B cell (primary cell): ENCODE measurements at regions not wholly inside any gene's neighbourhood (a gene's known extent, or its start where the extent isn't known, plus 50 kb on each side); places are given as distances from the start of the nearest gene placed in this dataset.

Source experiments
- ATAC-seq: fragments of 200-7000 bp; cut with Tn5 transposase; one replicate; pipeline ENCODE4 v1.10.0; 2021; ENCODE audit warnings: low read depth, mild to moderate bottlenecking, moderate number of reproducible peaks, moderate library complexity
- CTCF ChIA-PET: fragments of 350-600 bp; sonication (Branson Sonifier 250); formaldehyde crosslinking; loops from one replicate; lab custom pipeline; 2021; ENCODE audit warnings: antibody characterized with exemption, inconsistent platforms; lab: Charles Lee
- POLR2A ChIA-PET: fragments of 350-600 bp; sonication (Branson Sonifier 250); formaldehyde crosslinking; loops from one replicate; lab custom pipeline; 2021; ENCODE audit warnings: antibody characterized with exemption; lab: Charles Lee
- DNase-seq: peaks from one replicate; pipeline ENCODE4 v3.0.0; 2013
- H2AFZ ChIP-seq: 2 replicates; pipeline ENCODE4 v1.6.1; 2012; ENCODE audit warnings: mild to moderate bottlenecking, low read depth, low read length; ENCODE audit not compliant: insufficient read depth, poor library complexity, severe bottlenecking
- H3K27ac ChIP-seq, 2 donors: 1 replicate in 1 of 2; 2 replicates in 1 of 2; pipeline ENCODE4 v1.5.1; 2012 to 2013; ENCODE audit warnings: low read length in 2 of 2, mild to moderate bottlenecking in 2 of 2, moderate library complexity in 1 of 2
- H3K27me3 ChIP-seq, 4 experiments: fragments of 200-600 bp in 1 of 4; sonication (generic) in 1 of 4; replicated peaks in 1 of 4; 1 replicate in 2 of 4; 2 replicates in 2 of 4; pipeline versions ENCODE4 v1.6.1 to v1.7.0; 2013 to 2016; ENCODE audit warnings: low read length in 3 of 4, mild to moderate bottlenecking in 2 of 4, mixed read lengths in 1 of 4, moderate library complexity in 1 of 4; ENCODE audit not compliant: insufficient read depth in 4 of 4, control insufficient read depth in 3 of 4; ENCODE audit errors: control extremely low read depth in 1 of 4
- H3K36me3 ChIP-seq, 2 experiments: replicated peaks in 1 of 2; 1 replicate in 1 of 2; 2 replicates in 1 of 2; pipeline versions ENCODE4 v1.6.1 to v1.7.1; 2013; ENCODE audit warnings: low read length in 1 of 2; ENCODE audit not compliant: insufficient read depth in 2 of 2, control insufficient read depth in 1 of 2; ENCODE audit errors: control extremely low read depth in 1 of 2, extremely low read depth in 1 of 2
- H3K4me1 ChIP-seq, 2 donors: fragments of 200-600 bp in 1 of 2; sonication (generic) in 1 of 2; 1 replicate in 1 of 2; 2 replicates in 1 of 2; pipeline versions ENCODE4 v1.5.1 to v1.6.1; 2013 to 2017; ENCODE audit warnings: low read length in 2 of 2; ENCODE audit not compliant: control insufficient read depth in 2 of 2, insufficient read depth in 2 of 2
- H3K4me2 ChIP-seq: replicated peaks from 2 replicates; pipeline ENCODE3; 2012; ENCODE audit warnings: mild to moderate bottlenecking, low read depth, low read length; ENCODE audit not compliant: poor library complexity, severe bottlenecking
- H3K4me3 ChIP-seq, 5 experiments: fragments of 200-600 bp in 1 of 5; sonication (generic) in 1 of 5; 1 replicate in 3 of 5; 2 replicates in 2 of 5; pipeline versions ENCODE4 v1.5.1 to v1.7.0; 2011 to 2016; ENCODE audit warnings: low read length in 4 of 5, mild to moderate bottlenecking in 4 of 5, low read depth in 2 of 5, control low read depth in 1 of 5, moderate library complexity in 1 of 5; ENCODE audit not compliant: insufficient read depth in 1 of 5; ENCODE audit errors: control extremely low read depth in 1 of 5, extremely low read depth in 1 of 5
- H3K79me2 ChIP-seq: fragments of 200-600 bp; sonication (generic); one replicate; pipeline ENCODE4 v1.6.0; 2016; ENCODE audit warnings: low read length; ENCODE audit not compliant: control insufficient read depth, insufficient read depth
- H3K9ac ChIP-seq: fragments of 200-600 bp; sonication (generic); 2 replicates; pipeline ENCODE4 v1.6.1; 2017; ENCODE audit warnings: mild to moderate bottlenecking, low read length, moderate library complexity
- H3K9me3 ChIP-seq, 3 donors: one replicate each; pipeline versions ENCODE4 v1.6.1 to v1.7.1; 2013; ENCODE audit warnings: low read length in 2 of 3; ENCODE audit not compliant: control insufficient read depth in 2 of 3, insufficient read depth in 1 of 3; ENCODE audit errors: control extremely low read depth in 1 of 3
- H4K20me1 ChIP-seq: 2 replicates; pipeline ENCODE4 v1.6.0; 2012; ENCODE audit warnings: mild to moderate bottlenecking, low read length; ENCODE audit not compliant: insufficient read depth, control insufficient read depth, poor library complexity, severe bottlenecking
- H3K27ac Mint-ChIP-seq: one replicate; pipeline ENCODE4 v1.8.0; 2021; ENCODE audit warnings: mixed read lengths
- H3K27me3 Mint-ChIP-seq: one replicate; pipeline ENCODE4 v1.8.0; 2021; ENCODE audit warnings: mixed read lengths
- H3K4me1 Mint-ChIP-seq: one replicate; pipeline ENCODE4 v1.8.0; 2021; ENCODE audit warnings: mixed read lengths
- H3K4me3 Mint-ChIP-seq: one replicate; pipeline ENCODE4 v1.8.0; 2021; ENCODE audit warnings: mixed read lengths
- H3K9me3 Mint-ChIP-seq: one replicate; pipeline ENCODE4 v1.8.0; 2022; ENCODE audit warnings: mixed read lengths; ENCODE audit not compliant: insufficient read depth
- EZH2 ChIP-seq: IDR thresholded peaks from 2 replicates; pipeline ENCODE4 v1.6.1; 2012; ENCODE audit warnings: borderline replicate concordance, low read depth, mild to moderate bottlenecking, moderate library complexity, low read length; ENCODE audit not compliant: insufficient read depth, poor library complexity, severe bottlenecking
- WGBS: methylation state at CpG from one replicate; pipeline ENCODE4 v1.1.5; 2013; ENCODE audit warnings: missing lambda C conversion rate; ENCODE audit not compliant: insufficient coverage; 5-methylcytosine and 5-hydroxymethylcytosine counted together
- intact Hi-C: fragments of 100-400 bp; cut with micrococcal nuclease; formaldehyde crosslinking; loops from one replicate; pipeline ENCODE4 v1.10.0; 2022
- TF ChIP-seq, protein P1 (sequence below): fragments of 200-600 bp; IDR thresholded peaks from one replicate; pipeline ENCODE4 v1.8.0; 2022; ENCODE audit warnings: antibody characterized with exemption, mild to moderate bottlenecking

- no peak overlapping the region for H3K4me2 ChIP-seq
- H4K20me1 ChIP-seq, result no peaks in the 10 kb centered on the region
- no peaks in the 10 kb centered on the region for H3K4me1 ChIP-seq
- WGBS, result 87% methylated on average over 9 of the region's 12 CpGs
- H3K79me2 ChIP-seq, result no peaks in the 10 kb centered on the region
- H3K4me3 ChIP-seq, result no peak overlapping the region
- Mint-ChIP-seq H3K9me3 (peaks cover 6% of the 10 kb centered on the region), H3K27ac (no peak overlapping the region), H3K4me1 (no peaks in the 10 kb centered on the region), H3K27me3 (no peaks in the 10 kb centered on the region), H3K4me3 (no peak overlapping the region)
- ATAC-seq (no peak), DNase-seq (no peak)
- intact Hi-C loops, result no loop called here
- no peak overlapping the region for H3K27ac ChIP-seq
- no peak overlapping the region for H2AFZ ChIP-seq
- ChIA-PET CTCF (no interaction called here), POLR2A (no interaction called here)
- H3K9me3 ChIP-seq, result peaks cover 0 to 18% (median 0%) of the 10 kb centered on the region in 3 donors
- H3K36me3 ChIP-seq, result no peaks in the 10 kb centered on the region
- no peak for TF ChIP-seq EZH2
- TF ChIP-seq, protein P1, sequence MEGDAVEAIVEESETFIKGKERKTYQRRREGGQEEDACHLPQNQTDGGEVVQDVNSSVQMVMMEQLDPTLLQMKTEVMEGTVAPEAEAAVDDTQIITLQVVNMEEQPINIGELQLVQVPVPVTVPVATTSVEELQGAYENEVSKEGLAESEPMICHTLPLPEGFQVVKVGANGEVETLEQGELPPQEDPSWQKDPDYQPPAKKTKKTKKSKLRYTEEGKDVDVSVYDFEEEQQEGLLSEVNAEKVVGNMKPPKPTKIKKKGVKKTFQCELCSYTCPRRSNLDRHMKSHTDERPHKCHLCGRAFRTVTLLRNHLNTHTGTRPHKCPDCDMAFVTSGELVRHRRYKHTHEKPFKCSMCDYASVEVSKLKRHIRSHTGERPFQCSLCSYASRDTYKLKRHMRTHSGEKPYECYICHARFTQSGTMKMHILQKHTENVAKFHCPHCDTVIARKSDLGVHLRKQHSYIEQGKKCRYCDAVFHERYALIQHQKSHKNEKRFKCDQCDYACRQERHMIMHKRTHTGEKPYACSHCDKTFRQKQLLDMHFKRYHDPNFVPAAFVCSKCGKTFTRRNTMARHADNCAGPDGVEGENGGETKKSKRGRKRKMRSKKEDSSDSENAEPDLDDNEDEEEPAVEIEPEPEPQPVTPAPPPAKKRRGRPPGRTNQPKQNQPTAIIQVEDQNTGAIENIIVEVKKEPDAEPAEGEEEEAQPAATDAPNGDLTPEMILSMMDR, result no peak
- peaks cover 0 to 3% (median 0%) of the 10 kb centered on the region in 4 experiments for H3K27me3 ChIP-seq
- no peak overlapping the region for H3K9ac ChIP-seq
These were observed 192.9 kb downstream of the RHOU start for GRCh38 chr1:228927946-228928898.

DNA sequence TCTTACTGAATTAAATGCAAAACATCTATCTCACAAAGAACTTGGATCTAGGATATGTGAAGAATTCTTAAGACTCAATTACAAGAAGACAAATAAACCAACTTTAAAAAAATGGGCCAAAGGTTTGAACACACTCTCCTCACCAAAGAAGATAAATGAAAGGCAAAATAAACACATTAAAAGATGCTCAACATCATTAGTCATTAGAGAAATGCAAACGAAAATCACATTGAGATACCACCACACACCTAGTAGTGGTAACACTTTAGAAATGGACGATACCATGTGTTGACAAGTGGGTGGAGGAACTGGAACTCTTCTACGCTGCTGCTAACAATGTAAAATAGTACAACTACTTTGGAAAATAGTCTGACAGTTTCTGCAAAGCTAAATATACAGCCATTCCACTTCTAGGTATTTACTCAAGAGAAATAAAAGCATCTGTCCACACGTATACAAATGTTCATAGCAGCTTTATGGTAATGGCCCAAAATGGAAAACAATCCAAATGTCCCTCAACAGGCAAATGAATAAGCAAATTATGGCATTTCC is 194.3 kb downstream of the RHOU start:
- Mint-ChIP-seq H3K27ac (no peak overlapping the region), H3K9me3 (peaks cover 6% of the 10 kb centered on the region), H3K4me1 (no peaks in the 10 kb centered on the region), H3K27me3 (peaks cover 8% of the 10 kb centered on the region), H3K4me3 (no peak overlapping the region)
- Histone ChIP-seq H2AFZ (no peak overlapping the region), H3K4me2 (no peak overlapping the region), H3K36me3 (no peaks in the 10 kb centered on the region), H3K9ac (no peak overlapping the region), H3K27ac (no peak overlapping the region), H3K79me2 (no peaks in the 10 kb centered on the region), H3K4me1 (no peaks in the 10 kb centered on the region), H3K27me3 (peaks cover 0 to 4% (median 1%) of the 10 kb centered on the region in 4 experiments), H4K20me1 (no peaks in the 10 kb centered on the region), H3K9me3 (peaks cover 0 to 18% (median 0%) of the 10 kb centered on the region in 3 donors), H3K4me3 (no peak overlapping the region)
- intact Hi-C loops, result no loop called here
- ATAC-seq, result no peak
- DNase-seq, result no peak
- 100% methylated on average over 1 of the region's 4 CpGs for WGBS
- POLR2A ChIA-PET, result no interaction called here
- TF ChIP-seq, protein P1, result no peak
- no peak for TF ChIP-seq EZH2
- CTCF ChIA-PET, result no interaction called here
